ENCODE measurements at regions not wholly inside any gene's neighbourhood (a gene's known extent, or its start where the extent isn't known, plus 50 kb on each side); places are given as distances from the start of the nearest gene placed in this dataset.

GRCh38 chr1:38507563-38507962 is 352.0 kb downstream of the RRAGC start (continued):
- no peak for TF ChIP-seq ZNF212 (CRISPR knock-in tag; IDR thresholded peaks at IDR 0.05)
- TF ChIP-seq ZNF444 (CRISPR knock-in tag; IDR thresholded peaks at IDR 0.05), result no peak

- Histone ChIP-seq H3K9me1 (ENCODE audit: control insufficient read depth, insufficient read depth, low read length) (no peaks in the 10 kb centered on the region), H3K4me2 (ENCODE audit: insufficient read depth, low read length) (no peak overlapping the region), H3K4me1 (replicated peaks in 1 of 2; ENCODE audit: control insufficient read depth in 2 of 2, insufficient read depth in 2 of 2, low read length in 2 of 2) (peaks cover 7 to 19% of the 10 kb centered on the region in 2 experiments; a peak in 4 of 5 replicates), H3K27me3 (ENCODE audit: control insufficient read depth in 2 of 2, insufficient read depth in 2 of 2, low read length in 2 of 2) (no peaks in the 10 kb centered on the region; a peak in 2 of 5 replicates), H3K36me3 (ENCODE audit: control insufficient read depth, insufficient read depth, low read length) (no peaks in the 10 kb centered on the region), H3K79me2 (ENCODE audit: control insufficient read depth, insufficient read depth, low read length) (no peaks in the 10 kb centered on the region), H2AFZ (ENCODE audit: low read depth, low read length) (no peak overlapping the region; the same call in 1 of the 2 replicates), H3K27ac (ENCODE audit: extremely low read depth, low read depth, low read length) (no peak overlapping the region), H4K20me1 (replicated peaks; ENCODE audit: control insufficient read depth, insufficient read depth, low read length) (no peaks in the 10 kb centered on the region), H3K4me3 (no peak overlapping the region), H3K9me3 (replicated peaks; ENCODE audit: control insufficient read depth, insufficient read depth, low read depth, low read length) (no peaks in the 10 kb centered on the region), H3K9ac (ENCODE audit: insufficient read depth in 1 of 2, low read depth in 2 of 2, low read length in 2 of 2) (no peak overlapping the region; a peak in 1 of 4 replicates)
- ATAC-seq (no peak), DNase-seq (ENCODE audit: extremely low read depth in 1 of 4, low spot score in 3 of 4) (no peak), FAIRE-seq (no peak)
- in situ Hi-C loops (cut with MboI) (no loop called here), intact Hi-C loops (cut with micrococcal nuclease) (loop anchor here (10.0 kb wide), 1 partner anchor 471 kb away; no protein-coding TSS in a partner anchor)
- TF ChIP-seq TFE3 (CRISPR knock-in tag; IDR thresholded peaks at IDR 0.05) (peak; percentile 61), BHLHE40 (IDR thresholded peaks at IDR 0.05; ENCODE audit: low read length) (peak; percentile 79), MCM7 (IDR thresholded peaks at IDR 0.05) (no peak), BACH1 (tag; IDR thresholded peaks at IDR 0.05) (no peak), RAD51 (IDR thresholded peaks at IDR 0.05; ENCODE audit: borderline replicate concordance, low read depth) (peak; percentile 40; the same call in 1 of the 2 replicates), TCF7 (IDR thresholded peaks at IDR 0.05; ENCODE audit: borderline replicate concordance) (peak; percentile 96), USF2 (CRISPR knock-in tag; IDR thresholded peaks at IDR 0.05) (peak; percentile 62), LEF1 (IDR thresholded peaks at IDR 0.05) (peak; percentile 90), USF1 (CRISPR knock-in tag; IDR thresholded peaks at IDR 0.05) (peak; percentile 63), GATAD2B (IDR thresholded peaks at IDR 0.05; ENCODE audit: borderline replicate concordance) (no peak)
- BruUV-seq (replicated peaks), result no TSS peak
- CTCF ChIA-PET (ENCODE audit: low intra/inter-chr PET ratio), result no interaction called here
- POLR2A ChIA-PET, result interaction anchor here (0.6 to 1.7 kb wide), 2 partner anchors 9 to 35 kb away, joined by 3 to 7 read pairs; no protein-coding TSS in a partner anchor
- WGBS (ENCODE audit: insufficient coverage, low coverage, missing lambda C conversion rate), result 27% methylated on average over 8 of the region's 8 CpGs
Observed at GRCh38 chr1:38505944-38506343, 353.6 kb downstream of the RRAGC start.

Measured in K562 (cell line).